ENCODE measurements at regions not wholly inside any gene's neighbourhood (a gene's known extent, or its start where the extent isn't known, plus 50 kb on each side); places are given as distances from the start of the nearest gene placed in this dataset.

DNA sequence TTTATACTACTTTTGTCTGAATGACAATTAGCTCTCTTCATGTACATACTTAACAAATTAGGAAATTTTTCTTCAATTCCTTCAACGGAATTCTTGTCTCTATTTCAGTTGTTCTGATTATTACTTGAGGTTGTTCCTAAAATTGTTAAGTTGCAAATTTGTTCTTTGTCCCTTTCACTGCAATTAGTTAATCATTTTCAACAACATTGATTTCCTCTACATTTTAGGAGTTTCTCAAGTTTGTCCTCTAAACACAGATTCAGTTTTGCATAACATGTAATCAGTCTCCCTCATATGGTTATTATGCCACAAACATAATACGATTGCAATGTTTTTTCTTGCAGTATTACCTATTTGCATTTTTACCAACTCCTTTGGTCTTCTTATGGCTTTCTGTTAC is 283.5 kb downstream of the SV2B start:
- TF ChIP-seq CTCF (optimal IDR thresholded peaks at IDR 0.05 in 1 of 3, IDR thresholded peaks at IDR 0.05 in 1 of 3, conservative IDR thresholded peaks at IDR 0.05 in 1 of 3; ENCODE audit: extremely low read depth in 1 of 3, insufficient read depth in 2 of 3, low read length in 3 of 3), result no peak
- TF ChIP-seq EZH2 (IDR thresholded peaks at IDR 0.05; ENCODE audit: low read length), result no peak

Measured in keratinocyte (primary cell).